ENCODE measurements at regions not wholly inside any gene's neighbourhood (a gene's known extent, or its start where the extent isn't known, plus 50 kb on each side); places are given as distances from the start of the nearest gene placed in this dataset.

DNA sequence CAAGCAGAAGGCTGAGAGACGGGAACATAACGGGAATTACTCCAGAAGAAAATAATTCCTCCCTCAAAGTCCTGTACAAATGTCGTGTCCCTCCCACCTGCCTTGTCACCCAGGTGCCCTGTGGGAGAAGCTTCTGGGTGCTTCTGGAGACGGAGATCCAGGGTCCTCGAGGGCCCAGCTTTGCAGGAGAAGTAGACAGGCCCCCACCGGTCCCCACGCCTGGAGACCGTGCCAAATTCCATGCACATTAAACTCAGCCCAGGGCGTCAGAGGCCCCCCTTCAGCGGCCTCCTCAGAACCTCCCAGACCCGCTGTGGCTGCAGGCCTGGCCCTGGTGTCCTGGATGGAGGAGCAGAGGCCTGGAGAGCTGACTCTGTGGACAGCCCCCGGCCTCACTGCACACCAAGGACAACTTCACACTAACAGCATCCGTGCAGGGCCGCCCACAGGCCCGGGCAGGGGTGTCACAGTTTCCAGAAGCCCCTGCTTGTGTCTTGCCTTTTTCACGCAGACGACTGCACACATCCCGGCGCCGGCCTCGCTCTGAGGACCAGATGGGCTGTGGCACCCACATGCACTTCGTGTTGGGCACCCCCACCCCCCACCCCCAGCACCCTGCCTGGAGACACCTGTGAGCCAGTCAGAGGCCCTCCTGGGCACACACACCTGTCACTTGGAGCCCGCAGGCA is 734.3 kb downstream of the BRD1 start:
- TF ChIP-seq SIN3A (IDR thresholded peaks at IDR 0.05; ENCODE audit: borderline replicate concordance, insufficient read depth, low read depth, low read length) (no peak), POLR2AphosphoS5 (IDR thresholded peaks at IDR 0.05; ENCODE audit: low read depth, low read length) (no peak)
- TF ChIP-seq, protein P1, sequence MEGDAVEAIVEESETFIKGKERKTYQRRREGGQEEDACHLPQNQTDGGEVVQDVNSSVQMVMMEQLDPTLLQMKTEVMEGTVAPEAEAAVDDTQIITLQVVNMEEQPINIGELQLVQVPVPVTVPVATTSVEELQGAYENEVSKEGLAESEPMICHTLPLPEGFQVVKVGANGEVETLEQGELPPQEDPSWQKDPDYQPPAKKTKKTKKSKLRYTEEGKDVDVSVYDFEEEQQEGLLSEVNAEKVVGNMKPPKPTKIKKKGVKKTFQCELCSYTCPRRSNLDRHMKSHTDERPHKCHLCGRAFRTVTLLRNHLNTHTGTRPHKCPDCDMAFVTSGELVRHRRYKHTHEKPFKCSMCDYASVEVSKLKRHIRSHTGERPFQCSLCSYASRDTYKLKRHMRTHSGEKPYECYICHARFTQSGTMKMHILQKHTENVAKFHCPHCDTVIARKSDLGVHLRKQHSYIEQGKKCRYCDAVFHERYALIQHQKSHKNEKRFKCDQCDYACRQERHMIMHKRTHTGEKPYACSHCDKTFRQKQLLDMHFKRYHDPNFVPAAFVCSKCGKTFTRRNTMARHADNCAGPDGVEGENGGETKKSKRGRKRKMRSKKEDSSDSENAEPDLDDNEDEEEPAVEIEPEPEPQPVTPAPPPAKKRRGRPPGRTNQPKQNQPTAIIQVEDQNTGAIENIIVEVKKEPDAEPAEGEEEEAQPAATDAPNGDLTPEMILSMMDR (IDR thresholded peaks at IDR 0.05), result no peak
- TF ChIP-seq, protein P2, sequence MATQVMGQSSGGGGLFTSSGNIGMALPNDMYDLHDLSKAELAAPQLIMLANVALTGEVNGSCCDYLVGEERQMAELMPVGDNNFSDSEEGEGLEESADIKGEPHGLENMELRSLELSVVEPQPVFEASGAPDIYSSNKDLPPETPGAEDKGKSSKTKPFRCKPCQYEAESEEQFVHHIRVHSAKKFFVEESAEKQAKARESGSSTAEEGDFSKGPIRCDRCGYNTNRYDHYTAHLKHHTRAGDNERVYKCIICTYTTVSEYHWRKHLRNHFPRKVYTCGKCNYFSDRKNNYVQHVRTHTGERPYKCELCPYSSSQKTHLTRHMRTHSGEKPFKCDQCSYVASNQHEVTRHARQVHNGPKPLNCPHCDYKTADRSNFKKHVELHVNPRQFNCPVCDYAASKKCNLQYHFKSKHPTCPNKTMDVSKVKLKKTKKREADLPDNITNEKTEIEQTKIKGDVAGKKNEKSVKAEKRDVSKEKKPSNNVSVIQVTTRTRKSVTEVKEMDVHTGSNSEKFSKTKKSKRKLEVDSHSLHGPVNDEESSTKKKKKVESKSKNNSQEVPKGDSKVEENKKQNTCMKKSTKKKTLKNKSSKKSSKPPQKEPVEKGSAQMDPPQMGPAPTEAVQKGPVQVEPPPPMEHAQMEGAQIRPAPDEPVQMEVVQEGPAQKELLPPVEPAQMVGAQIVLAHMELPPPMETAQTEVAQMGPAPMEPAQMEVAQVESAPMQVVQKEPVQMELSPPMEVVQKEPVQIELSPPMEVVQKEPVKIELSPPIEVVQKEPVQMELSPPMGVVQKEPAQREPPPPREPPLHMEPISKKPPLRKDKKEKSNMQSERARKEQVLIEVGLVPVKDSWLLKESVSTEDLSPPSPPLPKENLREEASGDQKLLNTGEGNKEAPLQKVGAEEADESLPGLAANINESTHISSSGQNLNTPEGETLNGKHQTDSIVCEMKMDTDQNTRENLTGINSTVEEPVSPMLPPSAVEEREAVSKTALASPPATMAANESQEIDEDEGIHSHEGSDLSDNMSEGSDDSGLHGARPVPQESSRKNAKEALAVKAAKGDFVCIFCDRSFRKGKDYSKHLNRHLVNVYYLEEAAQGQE (IDR thresholded peaks at IDR 0.05; ENCODE audit: insufficient read depth in 1 of 2, low read depth in 2 of 2, low read length in 1 of 2), result no peak

Data from Panc1 (cell line).